ENCODE measurements at regions not wholly inside any gene's neighbourhood (a gene's known extent, or its start where the extent isn't known, plus 50 kb on each side); places are given as distances from the start of the nearest gene placed in this dataset.
"Not testable (repeated sequence)": the region's sequence is repeated elsewhere in the genome, so short reads cannot be mapped to it uniquely, and the experiment has no call there.

DNA sequence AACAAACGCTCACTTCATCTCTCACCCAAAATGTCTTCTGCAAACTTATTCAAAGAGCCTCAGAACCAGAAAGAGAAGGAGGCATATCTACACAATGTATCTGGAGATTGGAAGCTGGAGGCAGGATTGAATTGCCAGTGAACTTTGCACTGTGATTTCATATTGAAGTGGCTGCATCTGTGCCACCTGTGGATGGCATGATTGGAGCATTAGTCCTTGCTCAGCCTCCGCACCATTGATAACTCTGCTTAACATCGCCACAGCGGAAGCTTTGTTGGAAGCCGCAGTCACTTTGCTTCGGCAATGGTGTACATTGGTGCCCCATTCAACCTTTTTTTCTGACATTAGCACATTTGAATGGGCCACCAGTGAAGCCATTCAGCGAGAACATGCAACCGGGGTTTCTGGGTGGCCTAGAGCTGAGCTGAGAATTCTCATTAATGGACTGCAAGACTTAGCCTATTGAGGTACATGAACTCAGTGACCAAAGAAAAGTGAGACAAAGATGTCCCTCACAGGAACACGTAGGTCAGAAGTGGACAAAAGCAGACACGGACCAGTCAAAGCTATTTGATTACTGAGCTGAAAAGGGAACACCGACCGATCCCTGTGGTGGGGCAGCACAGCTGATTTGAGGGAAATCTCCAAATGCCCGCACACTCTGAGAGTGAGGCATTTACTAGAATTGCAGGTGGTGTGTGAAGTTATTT, 130.4 kb downstream of the BRMS1L start:
- POLR2A ChIA-PET: no interaction called here
- CTCF ChIA-PET: no interaction called here

DNA sequence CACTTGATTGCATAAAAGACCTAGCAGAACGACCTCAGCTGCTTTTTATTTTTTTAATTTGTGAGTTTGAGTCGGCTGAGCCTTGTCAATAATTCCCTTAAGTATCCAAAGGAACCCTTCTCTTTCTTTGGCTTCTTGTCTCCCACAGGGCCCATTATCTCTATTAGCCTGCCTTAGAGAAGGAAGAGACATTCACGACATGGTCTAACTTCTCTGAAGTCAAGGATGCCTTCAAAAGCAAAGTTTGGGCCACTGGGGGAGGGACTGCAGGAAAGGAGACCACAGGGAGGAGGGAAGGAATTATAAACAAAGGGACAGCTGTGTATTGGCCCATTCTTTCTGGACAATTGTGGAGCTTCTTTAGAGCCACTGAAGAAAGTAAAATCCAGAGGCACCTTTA, 126.4 kb downstream of the BRMS1L start:
- ChIA-PET CTCF (no interaction called here), POLR2A (no interaction called here)

DNA sequence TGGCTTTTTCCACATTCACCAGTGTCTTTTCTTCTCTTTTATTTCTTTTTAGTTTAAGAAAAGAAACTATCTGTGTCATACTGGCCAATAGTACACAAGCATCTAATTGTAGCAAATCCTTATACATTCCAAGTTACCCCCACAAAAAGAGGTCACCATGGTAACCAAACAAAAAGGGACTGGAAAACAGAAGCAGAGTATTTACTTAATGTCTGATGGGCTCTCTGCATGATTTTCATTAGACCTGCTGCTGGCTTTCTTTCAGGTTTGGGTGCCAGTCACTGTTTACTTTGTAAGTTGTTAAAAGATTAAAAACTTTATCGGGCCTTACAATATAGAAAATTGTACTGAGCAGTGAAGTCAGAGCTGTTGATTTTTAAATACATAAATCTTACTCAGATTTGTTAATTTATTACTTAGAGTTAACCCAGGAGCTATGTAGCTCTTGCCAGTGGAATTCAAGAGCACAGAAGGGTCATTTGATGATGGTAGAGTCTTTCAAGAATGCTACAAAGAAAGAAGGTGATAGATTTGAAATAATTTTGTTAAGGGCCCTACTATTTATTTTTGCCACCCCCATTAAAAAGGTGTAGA, 123.9 kb downstream of the BRMS1L start:
- CTCF ChIA-PET: no interaction called here
- POLR2A ChIA-PET: no interaction called here

DNA sequence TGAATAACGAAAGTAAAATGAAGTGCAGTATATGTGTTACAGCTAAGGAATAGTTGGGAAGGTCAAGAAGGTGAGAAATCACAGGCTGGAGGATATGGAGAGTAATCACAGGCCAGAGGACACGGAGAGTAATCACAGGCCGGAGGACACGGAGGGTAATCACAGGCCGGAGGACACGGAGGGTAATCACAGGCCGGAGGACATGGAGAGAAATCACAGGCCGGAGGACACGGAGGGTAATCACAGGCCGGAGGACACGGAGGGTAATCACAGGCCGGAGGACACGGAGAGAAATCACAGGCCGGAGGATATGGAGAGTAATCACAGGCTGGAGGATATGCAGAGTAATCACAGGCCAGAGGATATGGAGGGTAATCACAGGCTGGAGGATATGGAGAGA, 121.8 kb downstream of the BRMS1L start:
- CTCF ChIA-PET: not testable (repeated sequence)

DNA sequence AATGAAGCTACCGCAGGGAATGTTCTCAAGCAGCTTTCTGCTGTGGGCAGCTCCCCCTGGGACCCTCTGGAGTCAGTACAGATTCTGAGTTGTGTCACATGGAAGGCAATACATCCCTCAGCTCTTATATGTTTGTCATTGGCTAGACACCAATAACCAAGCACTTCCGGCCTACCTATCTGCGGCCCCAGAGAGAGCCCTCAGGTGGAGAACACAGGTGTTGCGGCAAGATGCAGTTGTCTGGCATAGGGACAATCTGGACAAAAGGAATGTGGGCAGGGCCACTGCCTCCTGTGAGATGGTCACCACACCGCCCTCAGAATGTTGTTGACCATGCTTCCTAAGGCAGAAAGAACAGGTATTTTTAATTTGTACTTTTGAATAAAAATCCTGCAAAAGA, 118.7 kb downstream of the BRMS1L start:
- CTCF ChIA-PET: no interaction called here
- POLR2A ChIA-PET: no interaction called here

More for the DNA sequence above, 121.8 kb downstream of the BRMS1L start:
- POLR2A ChIA-PET: not testable (repeated sequence)

DNA sequence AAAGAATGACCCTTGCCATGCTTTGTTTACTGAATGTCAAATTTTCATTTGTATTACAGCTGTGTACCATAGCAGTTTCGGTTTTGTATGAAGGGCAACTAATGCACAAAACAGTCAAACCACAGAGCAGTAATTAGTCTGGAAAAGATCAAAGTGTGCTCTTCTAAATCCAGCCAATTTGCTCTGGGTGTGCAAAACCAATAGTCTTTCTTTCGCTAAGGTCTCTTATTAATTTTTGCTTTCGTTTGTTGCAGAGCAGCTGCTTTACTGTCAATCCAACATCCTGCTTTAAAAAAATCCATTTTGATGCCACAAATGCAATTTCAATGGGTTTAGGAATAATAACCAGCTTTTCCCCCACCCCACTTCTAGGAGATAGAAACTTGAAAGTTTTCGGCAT, 114.2 kb downstream of the BRMS1L start:
- ChIA-PET POLR2A (no interaction called here), CTCF (no interaction called here)

DNA sequence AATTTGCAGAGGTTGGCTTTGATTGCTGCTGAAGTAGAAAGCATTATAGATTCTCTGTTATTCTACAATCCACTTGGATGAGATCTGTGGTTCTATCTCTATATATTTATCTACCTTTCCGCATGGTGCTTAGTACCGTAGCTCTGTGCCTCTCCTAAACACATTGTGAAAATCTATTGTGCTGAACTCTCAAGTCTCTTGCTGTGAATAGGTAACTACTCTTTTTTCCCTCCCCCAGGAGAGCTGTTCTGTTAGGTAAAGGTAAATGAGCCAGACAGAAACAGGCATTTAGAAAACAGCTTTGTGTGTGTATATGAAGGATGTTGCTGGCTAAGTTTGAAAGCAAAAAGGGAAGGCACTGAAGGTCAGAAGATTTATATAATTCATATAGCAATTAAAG, 112.6 kb downstream of the BRMS1L start:
- ChIA-PET CTCF (no interaction called here), POLR2A (no interaction called here)

DNA sequence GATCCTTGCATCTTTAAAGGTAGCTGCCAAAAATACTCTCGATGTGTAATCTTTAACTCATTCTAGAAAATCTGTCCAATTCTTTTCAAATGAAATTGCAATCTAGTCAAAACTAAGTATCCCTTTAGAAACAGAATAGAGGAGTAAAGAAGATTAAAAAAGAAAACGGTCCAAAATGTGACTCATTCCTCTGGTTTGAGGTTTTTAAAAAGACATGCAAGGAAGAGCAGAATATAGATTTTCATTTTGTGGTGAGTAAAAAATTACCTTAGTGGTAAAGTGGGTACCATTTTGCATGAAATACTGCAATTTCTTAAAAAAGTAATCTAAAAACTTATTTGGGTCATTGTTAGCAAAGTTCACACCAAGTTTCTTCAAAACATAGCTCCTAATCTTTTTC, 108.4 kb downstream of the BRMS1L start:
- ChIA-PET CTCF (no interaction called here), POLR2A (no interaction called here)

DNA sequence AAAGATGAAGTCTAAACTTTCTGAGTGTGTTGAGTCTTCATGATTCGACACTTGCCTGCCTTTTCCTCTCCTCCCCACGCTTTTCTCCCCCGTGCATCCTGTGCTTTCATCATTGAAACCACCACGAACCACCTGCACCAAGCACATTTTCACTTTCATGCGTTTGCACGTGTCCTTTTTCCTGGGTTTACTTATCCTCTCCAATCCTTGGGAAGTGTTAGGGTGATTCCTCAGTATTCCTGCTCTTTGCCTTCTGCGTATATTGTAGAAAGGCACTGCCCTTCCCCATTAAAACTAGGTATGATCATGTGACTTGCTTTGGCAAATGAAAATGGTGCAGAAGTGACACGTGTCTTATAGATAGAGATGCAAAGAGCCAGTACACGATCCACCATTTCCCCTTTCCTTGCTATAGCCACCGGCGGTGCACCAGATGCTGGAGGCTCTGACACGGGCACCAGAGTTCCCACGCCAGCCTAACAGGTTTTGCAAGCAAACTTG, 106.6 kb downstream of the BRMS1L start:
- CTCF ChIA-PET: no interaction called here
- POLR2A ChIA-PET: no interaction called here

DNA sequence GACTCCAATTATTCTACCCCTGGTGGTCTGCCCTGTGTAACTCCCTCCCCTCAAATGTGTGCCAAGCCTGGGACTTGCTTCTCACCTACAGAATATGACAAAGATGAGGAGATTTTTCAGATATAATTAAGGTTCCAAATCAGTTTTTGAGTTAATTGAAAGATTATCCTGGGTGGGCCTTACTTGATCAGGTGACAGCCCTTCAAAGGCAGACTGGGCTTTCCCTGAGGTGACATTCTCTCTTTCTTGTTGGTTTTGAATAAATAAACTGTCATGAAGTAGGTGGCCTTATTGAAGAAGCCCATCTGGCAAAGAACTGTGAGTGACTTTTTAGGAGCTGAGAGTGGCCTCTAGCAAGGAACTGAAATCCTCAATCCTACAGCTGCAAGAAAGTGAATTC, 106.0 kb downstream of the BRMS1L start:
- ChIA-PET POLR2A (no interaction called here), CTCF (no interaction called here)

DNA sequence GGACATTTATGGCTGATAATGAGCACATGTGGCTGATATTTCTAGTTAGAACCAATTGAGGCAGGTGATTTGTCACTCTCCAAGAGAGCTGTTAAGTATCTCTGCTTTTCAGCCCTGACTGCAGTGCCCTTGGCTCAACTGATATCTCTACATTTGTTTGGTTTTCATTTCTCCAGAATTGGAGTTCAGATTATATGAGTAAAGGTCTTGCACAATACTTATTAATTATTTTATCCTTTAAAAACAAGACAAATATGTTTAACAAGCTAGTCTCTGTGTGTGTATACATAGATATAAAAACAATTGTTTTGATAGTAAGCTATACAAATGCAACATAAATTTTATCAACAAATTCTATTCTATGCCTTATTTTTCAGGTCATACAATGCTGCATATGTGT, 105.2 kb downstream of the BRMS1L start:
- CTCF ChIA-PET: no interaction called here
- POLR2A ChIA-PET: no interaction called here

DNA sequence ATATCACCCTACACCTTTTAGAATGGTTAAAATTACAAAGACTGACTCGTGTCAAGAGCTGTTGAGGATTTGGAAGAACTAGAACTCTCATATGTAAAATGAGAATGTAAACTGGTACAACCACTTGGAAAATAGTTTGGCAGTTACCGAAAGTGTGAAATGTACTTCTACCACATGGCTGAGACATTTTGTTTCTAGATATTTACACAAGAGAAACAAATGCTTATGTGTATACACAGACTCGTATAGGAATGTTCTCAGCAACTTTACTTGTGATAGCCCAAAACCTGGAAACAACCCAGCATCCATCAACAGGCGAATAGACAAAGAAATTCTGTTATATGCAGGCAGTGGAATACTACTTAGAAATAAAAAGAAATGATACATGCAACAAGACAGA, 103.0 kb downstream of the BRMS1L start:
- CTCF ChIA-PET: no interaction called here

DNA sequence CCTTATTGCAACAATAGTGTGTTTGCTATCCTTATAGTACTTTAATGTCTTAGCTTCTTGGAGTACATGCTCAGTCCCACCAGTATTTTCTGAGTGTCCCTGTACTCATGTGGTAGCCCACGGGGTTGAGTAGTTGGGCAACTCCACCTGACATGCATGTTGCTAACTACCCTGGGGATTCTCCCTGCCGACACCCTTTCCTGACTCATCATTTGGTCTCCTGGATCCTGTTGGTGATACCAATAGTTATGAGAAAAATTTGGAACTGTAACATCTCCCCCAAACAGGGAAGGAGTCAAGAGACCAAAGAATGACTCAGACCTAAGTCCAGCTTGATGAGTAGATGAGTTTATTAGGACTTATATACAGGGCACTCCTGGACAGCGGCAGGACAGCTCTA, 101.6 kb downstream of the BRMS1L start:
- POLR2A ChIA-PET: no interaction called here
- CTCF ChIA-PET: no interaction called here

More for the DNA sequence above, 103.0 kb downstream of the BRMS1L start:
- POLR2A ChIA-PET: no interaction called here

DNA sequence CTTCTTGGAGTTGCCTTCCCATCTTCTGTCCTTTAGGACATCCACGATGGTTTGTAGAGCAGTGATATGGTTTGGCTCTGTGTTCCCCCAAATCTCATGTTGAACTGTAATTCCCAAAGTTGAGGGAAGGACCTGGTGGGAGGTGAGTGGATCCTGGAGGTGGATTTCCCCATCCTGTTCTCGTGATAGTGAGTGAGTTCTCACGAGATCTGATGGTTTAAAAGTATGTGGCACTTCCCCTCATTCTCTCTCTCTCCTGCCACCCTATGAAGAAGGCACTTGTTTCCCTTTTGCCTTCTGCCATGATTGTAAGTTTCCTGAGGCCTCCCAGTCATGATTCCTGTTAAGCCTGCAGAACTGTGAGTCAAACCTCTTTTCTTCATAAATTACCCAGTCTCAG, 99.2 kb downstream of the BRMS1L start:
- CTCF ChIA-PET: no interaction called here

DNA sequence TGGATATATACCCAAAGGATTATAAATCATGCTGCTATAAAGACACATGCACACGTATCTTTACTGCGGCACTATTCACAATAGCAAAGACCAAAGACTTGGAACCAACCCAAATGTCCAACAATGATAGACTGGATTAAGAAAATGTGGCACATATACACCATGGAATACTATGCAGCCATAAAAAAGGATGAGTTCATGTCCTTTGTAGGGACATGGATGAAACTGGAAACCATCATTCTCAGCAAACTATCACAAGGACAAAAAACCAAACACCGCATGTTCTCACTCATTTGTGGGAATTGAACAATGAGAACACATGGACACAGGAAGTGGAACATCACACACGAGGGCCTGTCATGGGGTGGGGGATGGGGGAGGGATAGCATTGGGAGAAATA, 96.5 kb downstream of the BRMS1L start:
- POLR2A ChIA-PET: not testable (repeated sequence)

More for the DNA sequence above, 99.2 kb downstream of the BRMS1L start:
- POLR2A ChIA-PET: no interaction called here

DNA sequence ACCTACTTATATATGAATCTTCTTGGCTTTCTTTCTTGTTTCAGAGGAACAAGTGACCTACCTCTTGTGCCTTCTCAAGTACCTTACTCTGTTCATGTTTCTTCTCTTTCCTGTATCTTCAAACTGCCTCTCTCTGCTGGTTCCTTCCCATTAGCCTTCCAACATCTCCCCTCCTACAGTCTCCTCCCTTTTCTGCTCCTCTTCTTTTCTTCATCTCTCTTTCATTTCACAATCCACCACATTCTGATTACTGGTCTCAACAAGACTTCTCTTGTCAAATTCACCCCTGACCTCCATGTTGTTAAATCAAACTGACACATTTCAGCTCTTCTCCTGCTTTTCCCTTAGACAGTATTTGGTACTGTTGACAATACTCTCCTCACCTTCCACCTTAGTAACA, 95.6 kb downstream of the BRMS1L start:
- POLR2A ChIA-PET: no interaction called here
- CTCF ChIA-PET: no interaction called here

More for the DNA sequence above, 96.5 kb downstream of the BRMS1L start:
- CTCF ChIA-PET: not testable (repeated sequence)

Measured in activated CD8-positive, alpha-beta memory T cell treated with anti-CD3 and anti-CD28 coated beads for 36 hours (primary cell).